ENCODE measurements at regions not wholly inside any gene's neighbourhood (a gene's known extent, or its start where the extent isn't known, plus 50 kb on each side); places are given as distances from the start of the nearest gene placed in this dataset.
"Not testable (repeated sequence)": the region's sequence is repeated elsewhere in the genome, so short reads cannot be mapped to it uniquely, and the experiment has no call there.

DNA sequence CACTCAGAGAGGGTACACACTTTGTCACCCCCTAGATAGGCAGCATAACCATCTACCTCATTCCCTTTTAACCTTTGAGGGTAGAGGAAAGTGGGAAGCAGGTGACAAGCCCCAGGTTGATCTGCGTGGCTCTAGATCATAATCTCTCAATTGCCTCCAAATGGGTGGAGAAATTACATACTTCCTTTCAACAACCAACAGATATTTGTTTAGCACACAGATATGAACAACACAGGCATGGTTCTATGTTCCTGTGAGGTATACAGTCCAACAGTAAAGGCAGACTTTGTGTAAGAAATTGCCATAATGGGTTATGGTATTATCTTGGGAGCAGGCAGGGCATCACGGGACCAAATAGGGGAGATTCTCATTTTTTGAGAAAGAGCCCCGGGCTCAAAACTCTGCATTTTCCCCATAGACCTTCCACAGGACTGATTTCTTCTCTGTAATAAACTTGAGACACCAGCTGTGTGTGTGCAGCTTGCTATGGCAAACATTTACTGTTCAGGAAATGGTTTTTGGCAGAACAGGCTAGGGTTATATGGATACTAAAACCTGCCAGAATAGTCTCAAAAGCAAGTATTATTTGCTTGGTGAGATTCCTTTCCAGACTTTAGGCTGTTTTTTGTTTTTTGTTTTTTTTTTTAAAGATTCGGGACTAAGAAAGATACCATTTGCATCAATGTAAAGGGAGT lies 126.2 kb downstream of the CD164 start:
- DNase-seq (ENCODE audit: extremely low read depth in 1 of 2, low read depth in 1 of 2) = no peak

DNA sequence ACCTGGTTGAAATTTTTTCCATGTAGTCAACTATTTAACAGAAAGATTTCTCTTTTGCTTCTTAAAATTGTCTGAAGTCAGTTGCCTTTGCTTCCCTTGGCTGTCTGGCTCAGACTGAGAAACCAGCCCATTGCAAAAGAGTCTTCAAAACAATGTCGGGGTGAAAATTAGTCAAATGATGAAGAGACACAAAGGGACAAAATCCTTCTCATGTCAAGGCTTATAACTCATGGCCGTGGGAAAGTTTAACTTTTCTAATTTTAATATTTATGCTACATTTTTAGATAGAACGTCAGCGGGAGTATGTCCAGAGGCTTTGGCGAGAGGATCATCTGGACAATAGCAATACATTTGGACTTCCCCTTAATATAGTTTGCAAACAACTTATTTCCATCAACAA lies 127.2 kb downstream of the CD164 start:
- no peak for DNase-seq (ENCODE audit: extremely low read depth in 1 of 2, low read depth in 1 of 2)

DNA sequence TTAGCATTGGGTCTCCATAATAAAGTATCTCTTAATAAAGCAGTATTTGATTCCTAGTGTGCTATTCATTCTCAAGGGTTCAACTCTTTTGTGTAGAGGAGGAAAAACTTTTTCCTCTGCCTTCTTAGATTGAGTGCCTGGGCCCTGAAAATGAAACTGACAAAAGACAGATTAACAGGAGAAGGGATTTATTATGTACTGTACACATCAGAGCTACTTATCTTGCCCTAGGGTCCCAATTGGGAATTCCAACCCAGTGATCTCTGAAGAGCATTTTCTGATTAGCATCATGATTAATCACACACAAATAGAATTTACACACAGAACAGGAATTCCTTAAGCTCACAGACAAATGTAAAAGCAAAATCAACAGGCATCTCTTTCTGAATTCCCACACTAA lies 128.9 kb downstream of the CD164 start:
- no peak for DNase-seq (ENCODE audit: extremely low read depth in 1 of 2, low read depth in 1 of 2)

DNA sequence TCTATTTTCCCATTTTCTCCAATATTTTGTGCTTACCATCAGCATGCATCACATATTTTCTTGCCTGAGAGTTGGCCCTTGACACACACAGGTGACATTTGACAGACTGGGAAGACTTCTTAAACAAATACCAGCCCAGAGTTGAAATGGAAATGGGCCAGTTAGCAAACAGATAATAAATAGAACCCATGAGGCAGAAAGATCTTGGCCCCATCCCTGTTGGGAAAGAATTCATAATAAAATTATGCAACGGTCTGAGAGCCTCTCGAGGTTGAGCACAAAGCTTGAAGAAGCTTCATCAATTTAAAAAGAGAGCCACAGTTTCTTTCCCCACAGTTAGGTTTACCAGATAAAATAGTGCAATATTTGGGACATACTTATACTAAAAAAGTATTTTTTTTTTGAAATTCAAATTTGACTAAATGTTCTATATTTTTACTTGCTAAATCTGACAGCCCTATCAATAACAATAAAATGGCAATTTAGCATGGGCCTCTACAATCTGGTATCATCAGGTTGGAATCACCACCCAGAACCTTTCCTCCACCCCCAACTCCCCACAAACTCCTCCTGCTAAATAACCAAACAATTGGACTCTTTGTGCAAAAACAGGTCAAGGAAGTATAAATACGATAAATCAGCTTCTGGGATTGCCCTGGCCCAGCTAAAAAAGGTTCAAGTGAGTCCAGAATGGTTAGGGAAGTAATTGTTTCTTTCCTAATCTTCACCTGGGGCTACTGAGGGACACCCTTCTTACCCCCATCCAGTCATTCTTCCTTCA lies 129.8 kb downstream of the CD164 start:
- DNase-seq (ENCODE audit: extremely low read depth in 1 of 2, low read depth in 1 of 2) = no peak

DNA sequence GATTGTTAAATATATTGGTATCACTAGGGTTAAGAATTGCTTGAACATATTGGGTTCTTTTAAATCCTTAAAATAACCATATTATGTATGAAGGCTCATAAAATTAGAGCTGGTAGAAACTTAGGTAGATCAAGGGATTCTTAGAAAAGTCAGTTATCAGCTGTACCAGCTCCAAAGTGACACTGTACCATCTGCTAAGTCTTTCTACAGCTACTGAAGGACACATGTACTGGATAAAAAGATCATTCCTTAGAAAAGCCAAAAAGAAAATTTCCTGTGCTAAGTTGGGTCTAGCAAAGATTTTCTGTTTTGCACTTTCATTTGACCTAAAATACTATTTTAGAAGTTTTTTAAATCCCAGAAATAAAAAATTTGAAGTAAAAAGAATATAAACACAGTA lies 130.4 kb downstream of the CD164 start:
- no peak for DNase-seq (ENCODE audit: extremely low read depth in 1 of 2, low read depth in 1 of 2)

DNA sequence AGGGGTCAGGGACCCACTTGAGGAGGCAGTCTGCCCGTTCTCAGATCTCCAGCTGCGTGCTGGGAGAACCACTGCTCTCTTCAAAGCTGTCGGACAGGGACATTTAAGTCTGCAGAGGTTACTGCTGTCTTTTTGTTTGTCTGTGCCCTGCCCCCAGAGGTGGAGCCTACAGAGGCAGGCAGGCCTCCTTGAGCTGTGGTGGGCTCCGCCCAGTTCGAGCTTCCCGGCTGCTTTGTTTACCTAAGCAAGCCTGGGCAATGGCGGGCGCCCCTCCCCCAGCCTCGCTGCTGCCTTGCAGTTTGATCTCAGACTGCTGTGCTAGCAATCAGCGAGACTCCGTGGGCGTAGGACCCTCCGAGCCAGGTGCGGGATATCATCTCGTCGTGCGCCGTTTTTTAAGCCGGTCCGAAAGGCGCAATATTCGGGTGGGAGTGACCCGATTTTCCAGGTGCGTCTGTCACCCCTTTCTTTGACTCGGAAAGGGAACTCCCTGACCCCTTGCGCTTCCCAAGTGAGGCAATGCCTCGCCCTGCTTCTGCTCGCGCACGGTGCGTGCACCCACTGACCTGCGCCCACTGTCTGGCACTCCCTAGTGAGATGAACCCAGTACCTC lies 131.6 kb downstream of the CD164 start:
- not testable (repeated sequence) for DNase-seq (ENCODE audit: extremely low read depth in 1 of 2, low read depth in 1 of 2)

DNA sequence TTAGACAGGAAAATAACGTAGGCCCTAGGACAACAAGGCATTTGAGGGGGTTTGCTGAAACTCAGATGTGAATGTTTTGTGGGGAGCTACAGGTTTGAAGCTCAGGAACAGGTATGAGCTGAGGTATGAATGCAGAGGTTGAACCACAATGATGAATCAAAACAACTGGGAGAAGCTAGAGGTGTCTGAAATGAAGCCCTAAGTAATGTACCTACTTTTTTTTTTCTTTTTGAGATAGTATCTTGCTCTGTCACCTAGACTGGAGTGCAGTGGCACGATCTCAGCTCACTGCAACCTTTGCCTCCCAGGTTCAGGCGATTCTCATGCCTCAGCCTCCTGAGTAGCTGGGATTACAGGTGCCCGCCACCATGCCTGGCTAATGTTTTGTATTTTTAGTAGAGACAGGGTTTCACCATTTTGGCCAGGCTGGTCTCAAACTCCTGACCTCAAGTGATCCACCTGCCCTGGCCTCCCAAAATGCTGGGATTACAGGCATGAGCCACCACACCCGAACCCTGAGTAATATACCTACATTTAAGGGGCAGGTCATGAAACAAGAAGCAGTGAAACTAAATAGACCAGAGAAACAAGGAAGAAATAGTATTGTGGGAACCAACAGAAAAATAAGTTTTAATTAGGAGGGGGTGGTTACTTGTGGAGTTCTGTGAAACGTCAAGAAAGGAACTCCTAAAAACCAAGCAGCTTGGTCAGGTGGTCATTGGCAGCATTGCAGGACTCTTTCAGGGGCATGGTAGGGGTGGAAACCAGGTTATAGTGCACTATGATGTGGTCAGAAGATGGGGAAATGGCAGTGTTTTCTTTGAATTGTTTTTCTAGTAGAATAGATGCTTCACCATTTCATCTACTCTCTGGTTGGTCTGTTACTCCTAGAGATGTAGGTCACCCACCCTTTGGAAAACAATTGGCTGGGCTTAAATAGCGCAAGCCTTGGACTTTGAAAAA lies 138.1 kb downstream of the CD164 start:
- no peak for DNase-seq (ENCODE audit: extremely low read depth in 1 of 2, low read depth in 1 of 2)

DNA sequence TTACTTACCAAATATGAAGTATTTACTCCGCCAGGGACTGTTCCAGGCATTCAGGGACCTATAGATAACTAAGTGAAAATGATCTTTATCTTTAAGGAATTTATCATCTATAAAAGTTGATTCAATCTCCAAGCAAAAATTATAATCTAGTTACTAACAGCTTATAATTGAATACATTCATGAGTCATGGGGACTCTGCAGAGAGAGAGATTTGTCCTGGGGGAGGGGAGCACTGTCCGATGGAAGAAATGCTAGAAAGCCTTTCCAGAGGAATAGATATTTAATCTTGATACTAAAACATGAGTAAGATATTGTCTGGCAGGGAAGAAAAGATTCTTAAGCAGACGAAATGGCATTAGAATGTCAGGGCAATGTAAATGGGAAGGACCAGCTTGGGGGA lies 139.3 kb downstream of the CD164 start:
- DNase-seq (ENCODE audit: extremely low read depth in 1 of 2, low read depth in 1 of 2) = no peak

DNA sequence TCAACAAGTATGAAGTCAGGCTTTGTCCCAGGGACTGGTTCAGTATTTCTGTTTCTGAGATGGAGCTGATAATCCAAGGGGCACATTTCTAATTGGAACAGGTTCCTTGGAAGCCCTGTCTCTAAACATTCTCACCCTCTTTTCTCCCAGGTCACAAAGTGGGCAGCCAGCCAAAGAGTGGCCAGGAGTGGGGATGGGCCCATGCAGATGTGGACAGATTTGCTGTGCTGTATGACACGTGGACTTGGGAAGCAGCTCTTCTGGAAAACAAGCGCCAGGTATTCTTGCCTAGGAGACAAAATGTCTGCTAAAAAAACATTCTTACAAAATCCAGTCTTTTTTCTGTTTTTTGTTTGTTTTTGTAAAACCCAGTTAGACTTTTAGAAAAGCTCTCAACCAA lies 140.2 kb downstream of the CD164 start:
- DNase-seq (ENCODE audit: extremely low read depth in 1 of 2, low read depth in 1 of 2) = no peak

DNA sequence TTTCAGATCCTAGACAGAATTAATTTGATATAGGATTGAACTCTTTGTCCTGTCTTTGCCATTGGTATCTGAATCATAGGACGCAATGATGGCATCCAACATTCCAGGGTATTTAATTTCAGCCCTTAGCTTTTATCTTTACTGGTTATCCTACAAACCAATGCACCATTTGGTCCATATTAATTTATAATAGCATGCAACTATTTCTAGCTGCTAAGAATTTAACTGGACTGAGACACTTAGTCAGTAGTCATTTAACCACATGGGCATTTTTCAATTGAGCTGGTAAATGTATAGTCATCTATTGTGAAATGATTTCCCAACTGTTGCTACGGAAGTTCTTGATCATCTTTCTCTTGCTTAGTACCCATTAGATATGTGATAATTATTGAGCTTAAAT lies 141.1 kb downstream of the CD164 start:
- DNase-seq (ENCODE audit: extremely low read depth in 1 of 2, low read depth in 1 of 2) = no peak

DNA sequence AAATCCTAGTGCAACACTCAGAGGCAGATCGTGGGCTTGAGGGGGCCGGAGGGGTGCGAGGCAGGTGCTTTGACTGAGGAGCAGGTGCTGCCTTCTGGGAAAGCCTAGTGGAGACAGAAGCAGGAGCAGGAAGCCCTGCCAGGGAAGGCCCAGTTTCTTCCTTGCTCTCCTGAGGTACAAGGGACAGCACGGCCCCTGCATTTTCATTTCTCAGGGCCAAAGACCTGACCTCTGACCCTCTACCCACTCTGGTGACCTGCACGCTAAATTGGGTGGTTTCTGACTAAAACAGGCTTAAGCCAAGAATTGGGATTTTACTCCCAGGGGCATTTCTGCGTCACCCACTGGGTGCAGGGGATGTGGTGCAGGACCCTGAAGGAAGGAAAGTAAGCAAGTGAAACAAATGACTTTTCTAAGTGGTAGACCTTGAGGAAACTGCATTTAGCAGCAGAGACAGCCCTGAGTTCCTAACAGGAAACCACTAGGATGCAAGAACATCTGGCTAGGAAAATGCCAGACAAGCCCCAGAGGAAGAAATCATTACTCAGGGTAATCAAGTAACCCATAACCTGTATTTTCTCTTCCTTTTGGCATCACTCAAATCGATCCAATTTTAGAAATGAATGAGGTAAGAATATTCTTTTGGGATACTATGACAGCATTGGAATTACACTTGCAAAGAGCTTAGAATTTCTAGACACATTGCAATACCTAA lies 141.7 kb downstream of the CD164 start:
- DNase-seq (ENCODE audit: extremely low read depth in 1 of 2, low read depth in 1 of 2) = no peak

DNA sequence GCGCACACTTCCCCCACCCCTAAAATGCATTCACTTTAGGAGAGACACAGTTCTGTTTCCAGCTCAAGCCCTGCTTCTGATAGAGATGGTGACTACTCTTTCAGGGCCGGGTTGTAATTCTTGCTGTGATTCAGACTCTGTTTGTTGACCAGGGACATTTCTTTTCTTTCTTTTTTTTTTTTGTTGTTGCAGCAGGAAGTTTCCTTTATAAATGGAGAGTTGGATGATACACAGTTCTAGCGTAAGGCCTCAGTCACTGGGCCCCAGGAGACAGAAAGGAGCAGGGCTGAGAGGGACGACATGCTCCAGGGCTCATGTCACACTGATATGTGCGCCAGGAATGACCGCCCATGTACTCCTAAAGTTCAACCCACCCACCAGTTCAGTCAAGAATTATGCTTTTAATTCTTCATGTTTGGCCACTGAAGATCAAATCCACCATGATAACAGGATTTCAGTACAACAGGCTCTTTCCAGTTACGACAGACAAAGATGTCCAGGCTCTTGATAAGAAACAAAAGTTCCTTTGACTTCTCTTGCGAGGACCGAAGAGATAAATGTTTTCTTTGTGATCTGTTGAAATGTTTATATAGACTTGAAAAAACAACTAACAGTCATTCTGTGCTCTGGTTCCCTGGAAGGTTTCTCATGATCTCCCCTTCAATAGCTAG lies 142.5 kb downstream of the CD164 start:
- DNase-seq (ENCODE audit: extremely low read depth in 1 of 2, low read depth in 1 of 2) = no peak

DNA sequence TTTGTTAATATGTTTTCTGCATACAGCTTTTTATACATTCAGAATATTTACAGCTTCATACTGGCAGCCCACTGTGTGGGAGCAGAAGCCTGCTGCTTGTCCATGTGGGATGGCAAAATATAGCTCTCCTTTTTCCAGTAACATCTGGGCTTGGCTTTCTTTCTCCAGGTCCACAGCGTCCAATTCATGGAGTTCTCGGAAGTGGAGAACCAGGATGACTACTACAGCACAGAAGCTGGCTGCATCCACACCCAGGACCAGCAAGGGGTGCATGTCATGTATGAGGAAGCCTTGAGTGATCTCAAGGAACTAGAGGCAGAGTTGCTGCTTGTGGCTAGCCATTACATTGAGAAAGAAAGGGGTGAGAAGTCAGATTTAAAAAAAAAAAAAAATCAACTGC lies 143.1 kb downstream of the CD164 start:
- DNase-seq (ENCODE audit: extremely low read depth in 1 of 2, low read depth in 1 of 2) = no peak

DNA sequence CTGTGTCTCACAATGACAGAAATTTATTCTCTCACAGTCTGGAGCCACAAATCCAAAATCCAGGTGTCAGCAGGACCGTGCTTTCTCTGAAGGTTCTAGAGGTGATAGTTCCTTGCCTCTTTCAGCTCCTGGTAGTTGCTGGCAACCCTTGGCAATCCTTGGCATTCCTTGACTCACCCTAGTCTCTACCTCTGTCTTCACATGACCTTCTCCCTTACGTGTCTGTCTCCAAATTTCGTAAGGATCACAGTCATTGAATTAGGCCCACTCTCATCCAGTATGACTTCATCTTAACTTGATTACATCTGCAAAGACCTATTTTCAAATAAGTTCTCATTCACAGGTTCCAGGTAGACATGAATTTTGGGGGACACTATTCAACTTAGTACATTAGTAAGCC lies 143.1 kb downstream of the CEP57L1 start:
- DNase-seq (ENCODE audit: extremely low read depth in 1 of 2, low read depth in 1 of 2) = no peak

DNA sequence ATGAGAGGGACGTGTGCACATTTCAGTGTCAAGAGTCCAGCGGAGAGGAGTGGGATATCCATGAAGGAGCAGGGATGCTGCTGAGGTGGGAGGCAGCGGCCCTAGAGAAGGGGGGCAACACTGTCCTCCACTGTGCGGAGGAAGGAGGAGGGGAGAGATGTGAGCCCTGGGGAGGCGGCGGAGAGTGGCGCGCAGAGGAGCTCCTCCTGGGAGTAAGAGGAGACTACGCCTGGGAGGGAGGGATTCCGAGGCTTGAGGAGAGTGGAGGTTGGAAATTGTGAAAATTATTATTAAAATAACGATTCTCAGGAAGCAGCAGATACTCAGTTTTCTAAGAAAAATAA lies 142.7 kb downstream of the CEP57L1 start:
- DNase-seq (ENCODE audit: extremely low read depth in 1 of 2, low read depth in 1 of 2) = no peak

DNA sequence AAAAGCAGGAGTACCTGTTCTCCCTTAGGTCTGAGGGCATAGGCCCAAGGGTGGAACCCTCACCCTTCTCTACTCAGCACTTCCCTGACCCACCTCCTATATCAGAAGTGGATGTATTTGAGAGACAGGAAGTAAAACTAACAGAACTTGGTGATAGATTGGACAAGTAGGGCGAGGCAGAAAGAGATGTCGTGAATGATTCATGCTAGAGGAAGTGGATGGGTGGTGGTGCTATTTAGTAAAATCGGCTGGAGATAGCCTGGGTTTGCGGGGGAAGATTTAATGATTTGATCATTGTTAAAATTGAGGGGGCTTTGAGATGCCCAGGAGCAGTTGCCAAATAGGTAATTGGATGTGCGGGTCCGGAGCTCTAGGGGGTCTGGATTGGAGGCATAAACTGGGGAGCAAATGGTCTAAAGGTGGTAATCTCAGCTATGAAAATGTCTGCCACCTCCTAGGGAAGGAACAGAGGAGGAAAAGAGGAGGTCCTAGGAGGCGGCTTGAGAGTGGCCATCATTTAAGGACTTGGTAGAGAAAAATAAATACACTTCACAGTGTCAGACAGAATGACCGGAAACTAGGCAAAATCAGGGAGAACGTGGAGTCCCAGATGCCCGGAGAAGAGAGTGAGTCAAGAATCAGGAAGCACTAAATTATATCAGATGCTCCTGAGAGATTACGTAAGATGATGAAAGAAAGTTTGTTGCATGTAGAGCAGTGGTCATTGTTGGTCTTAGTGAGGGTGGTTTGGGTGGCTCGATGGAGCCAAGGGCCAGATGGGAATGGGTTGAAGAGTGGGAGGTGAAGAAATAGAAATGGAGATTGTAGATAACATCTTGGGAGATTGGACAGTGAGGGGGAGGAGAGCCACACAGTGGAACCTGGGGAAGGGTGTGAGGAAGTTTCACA lies 142.0 kb downstream of the CEP57L1 start:
- no peak for DNase-seq (ENCODE audit: extremely low read depth in 1 of 2, low read depth in 1 of 2)

DNA sequence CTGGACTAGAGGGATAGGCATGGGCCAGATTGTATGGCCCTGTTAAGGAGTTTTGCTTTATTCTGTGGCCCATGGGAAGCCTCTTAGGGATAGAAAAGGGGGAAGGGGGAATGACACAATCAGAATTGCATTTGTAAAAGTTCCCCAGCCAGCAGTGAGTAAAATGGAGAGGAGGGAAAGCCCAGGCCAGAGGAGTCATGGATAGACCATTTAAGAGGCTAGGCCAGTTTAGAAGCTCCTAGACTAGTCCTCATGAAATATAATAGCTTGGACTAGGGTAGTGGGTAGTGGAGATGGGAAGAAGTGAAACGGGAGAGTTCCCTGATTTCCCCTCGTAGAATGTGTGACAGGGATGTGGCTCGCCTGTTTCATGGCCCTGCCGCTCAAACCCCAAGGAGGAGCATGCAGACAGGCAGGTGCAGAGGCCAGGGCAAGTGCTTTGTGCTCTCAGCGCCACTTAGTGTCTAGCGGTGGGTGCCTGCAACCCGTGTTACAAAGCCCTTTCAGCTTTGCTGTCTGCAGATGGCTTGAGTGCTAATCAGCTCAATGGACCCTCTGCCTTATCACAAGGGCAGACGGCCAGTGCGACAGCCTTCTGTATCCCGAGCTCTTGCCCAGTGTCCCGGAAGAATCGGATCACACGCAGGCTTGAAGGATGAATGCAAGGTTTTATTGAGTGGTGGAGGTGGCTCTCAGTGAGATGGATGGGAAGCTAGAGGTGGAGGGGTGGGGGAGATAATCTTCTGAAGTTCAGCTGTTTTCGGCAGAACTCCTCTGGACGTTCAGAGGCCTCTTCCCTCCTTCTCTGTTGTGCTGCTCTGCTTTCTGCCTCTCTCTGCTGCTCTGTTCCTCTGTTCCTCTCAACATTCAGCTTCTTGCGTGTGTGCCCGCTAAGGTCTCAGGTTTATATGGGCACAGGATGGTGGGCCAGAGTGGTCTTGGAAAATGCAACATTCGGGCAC lies 141.1 kb downstream of the CEP57L1 start:
- DNase-seq (ENCODE audit: extremely low read depth in 1 of 2, low read depth in 1 of 2) = peak in 1 of 2 donors; percentile 21

Data from stimulated activated CD8-positive, alpha-beta memory T cell treated with anti-CD3 and anti-CD28 coated beads, Interleukin-7, amount 100 ng/mL, for 48 hours (primary cell).